ENCODE measurements at regions not wholly inside any gene's neighbourhood (a gene's known extent, or its start where the extent isn't known, plus 50 kb on each side); places are given as distances from the start of the nearest gene placed in this dataset.

DNA sequence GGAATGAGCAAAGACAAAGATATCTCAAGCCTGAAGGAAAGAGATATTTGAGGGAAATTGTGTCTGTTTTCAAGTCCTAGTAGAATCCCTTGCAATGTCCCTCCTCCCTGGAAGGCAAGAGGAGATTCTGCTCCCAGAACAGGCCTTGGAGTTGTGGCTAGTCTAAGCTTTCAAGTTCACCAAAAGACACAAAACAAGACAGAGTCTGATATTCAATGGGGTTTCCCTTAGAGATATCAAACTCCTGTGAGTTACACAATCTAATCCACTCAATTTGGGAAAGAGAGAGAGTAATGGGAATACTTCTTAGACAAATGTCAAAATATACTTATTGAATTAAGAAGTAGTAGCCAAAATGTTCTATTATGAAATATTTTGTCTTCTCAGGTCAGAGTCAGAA is 162.8 kb upstream of the ADAMTS5 start:
- DNase-seq (ENCODE audit: low spot score) = no peak

- DNase-seq (ENCODE audit: low spot score) = no peak
Measured at GRCh38 chr21:27129215-27129614, 162.3 kb upstream of the ADAMTS5 start.

- no peak for DNase-seq (ENCODE audit: low spot score)
Measured at GRCh38 chr21:27126140-27126539, 159.3 kb upstream of the ADAMTS5 start.

GRCh38 chr21:27122686-27123085 is 155.8 kb upstream of the ADAMTS5 start:
- DNase-seq (ENCODE audit: low spot score) = no peak

- DNase-seq (ENCODE audit: low spot score) = no peak
Measured at GRCh38 chr21:27114111-27114510, 147.2 kb upstream of the ADAMTS5 start.

DNA sequence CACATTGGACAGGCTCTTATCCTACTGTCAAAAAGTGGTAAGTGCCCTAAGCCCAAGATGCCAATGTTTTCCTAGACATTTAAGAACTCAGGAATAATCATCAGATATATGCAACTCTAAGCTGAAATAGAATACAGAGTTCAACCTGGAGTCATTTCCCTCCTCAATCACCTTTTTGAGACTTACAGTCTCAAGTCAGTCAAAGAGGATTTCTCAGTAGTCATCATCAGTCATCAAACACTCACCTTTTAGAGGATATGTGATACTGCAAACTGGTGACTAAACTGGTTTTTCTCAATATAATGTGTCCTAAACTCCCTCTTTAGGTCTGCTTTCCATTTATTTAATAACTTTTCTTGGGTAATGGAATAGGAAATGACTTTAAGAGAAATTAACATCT is 145.3 kb upstream of the ADAMTS5 start:
- DNase-seq (ENCODE audit: low spot score) = no peak

- no peak for DNase-seq (ENCODE audit: low spot score)
Measured at GRCh38 chr21:27110956-27111355, 144.1 kb upstream of the ADAMTS5 start.

GRCh38 chr21:27108701-27109100 is 141.8 kb upstream of the ADAMTS5 start:
- DNase-seq (ENCODE audit: low spot score) = no peak

DNA sequence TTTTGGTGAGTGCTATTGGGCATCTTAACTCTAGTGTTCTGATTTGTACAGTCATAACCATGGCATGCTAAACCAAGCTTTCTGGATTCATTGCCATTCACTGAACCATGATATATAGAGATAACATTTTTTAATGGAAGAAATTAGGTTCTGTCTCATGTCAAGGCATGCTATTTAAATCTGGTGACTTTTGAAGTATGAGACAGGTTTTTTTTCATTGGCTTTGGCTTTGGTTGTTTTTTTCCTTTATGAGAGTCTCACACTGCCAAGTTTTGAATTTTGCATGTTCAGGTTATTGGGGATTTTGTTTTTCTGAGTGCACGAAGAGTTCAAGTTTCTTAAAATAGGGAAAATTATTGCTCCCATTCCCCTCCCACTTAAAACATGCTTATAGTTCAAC is 141.3 kb upstream of the ADAMTS5 start:
- no peak for DNase-seq (ENCODE audit: low spot score)

DNA sequence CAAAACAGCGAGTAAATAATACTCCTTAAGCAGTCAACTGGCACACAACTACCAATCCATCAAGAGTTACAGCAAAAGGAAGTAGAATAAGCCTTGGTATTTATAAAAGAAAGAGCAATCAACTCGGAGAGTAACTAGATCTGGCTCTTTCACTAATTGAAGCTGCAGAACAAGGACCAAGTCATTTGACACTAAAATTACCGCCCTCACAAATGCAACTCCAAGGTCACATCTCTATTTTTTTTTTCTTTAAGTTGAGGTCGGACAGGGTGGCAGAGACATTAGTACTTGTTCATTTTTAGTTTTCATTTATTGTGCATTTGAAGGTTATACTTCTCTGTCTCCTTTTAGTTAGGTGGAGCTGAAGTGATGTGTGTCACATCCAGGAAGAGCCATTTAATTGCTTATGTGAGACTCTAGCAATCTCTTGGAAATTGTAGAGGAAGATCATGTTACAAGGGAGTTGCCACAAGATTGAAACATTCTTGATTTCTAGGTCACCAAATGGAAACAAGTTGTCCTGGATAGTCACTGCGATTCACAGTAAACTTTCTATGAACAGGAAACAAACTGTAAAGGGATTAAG is 138.1 kb upstream of the ADAMTS5 start:
- DNase-seq (ENCODE audit: low spot score) = no peak

GRCh38 chr21:27103768-27104167 is 136.9 kb upstream of the ADAMTS5 start:
- DNase-seq (ENCODE audit: low spot score) = no peak

DNA sequence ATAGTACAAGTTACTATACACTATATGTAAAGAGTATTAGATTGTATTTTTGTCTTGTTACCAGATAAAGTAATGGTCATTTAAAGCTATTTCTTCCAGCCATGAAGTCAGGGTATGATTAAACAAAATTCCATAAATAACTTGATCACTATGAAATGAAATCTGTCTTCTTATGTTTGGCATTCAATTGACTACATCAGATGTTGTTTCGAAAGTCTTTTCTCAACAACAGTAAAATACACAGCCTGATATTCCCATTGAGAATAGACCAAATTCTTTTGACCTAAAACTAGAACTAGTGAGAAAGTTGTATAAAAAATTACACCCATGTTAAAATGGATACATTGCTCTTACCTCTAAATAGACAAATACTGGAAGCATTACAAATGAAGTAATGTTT is 134.6 kb upstream of the ADAMTS5 start:
- no peak for DNase-seq (ENCODE audit: low spot score)

- DNase-seq (ENCODE audit: low spot score) = no peak
Measured at GRCh38 chr21:27094184-27094948, 127.5 kb upstream of the ADAMTS5 start.

GRCh38 chr21:27086630-27087029 is 119.7 kb upstream of the ADAMTS5 start:
- no peak for DNase-seq (ENCODE audit: low spot score)

DNA sequence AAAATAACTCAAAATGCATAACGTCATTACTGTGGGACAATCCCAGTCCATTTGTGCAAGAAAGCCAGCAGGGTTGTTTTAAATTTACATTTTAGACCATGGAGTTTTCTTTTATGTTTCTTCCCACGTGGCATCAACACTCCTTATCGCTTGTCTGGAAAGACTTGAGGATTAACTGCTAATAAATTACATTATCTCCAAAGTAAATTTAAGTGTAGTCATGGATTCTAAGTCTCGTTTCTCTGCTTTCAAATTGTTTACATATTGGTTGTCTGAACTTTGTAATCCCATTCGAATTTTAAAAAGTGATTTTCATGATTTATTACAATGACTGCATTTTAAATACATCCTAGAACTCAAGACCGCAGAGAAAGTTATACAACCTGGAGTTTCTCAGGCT is 119.3 kb upstream of the ADAMTS5 start:
- no peak for DNase-seq (ENCODE audit: low spot score)

DNA sequence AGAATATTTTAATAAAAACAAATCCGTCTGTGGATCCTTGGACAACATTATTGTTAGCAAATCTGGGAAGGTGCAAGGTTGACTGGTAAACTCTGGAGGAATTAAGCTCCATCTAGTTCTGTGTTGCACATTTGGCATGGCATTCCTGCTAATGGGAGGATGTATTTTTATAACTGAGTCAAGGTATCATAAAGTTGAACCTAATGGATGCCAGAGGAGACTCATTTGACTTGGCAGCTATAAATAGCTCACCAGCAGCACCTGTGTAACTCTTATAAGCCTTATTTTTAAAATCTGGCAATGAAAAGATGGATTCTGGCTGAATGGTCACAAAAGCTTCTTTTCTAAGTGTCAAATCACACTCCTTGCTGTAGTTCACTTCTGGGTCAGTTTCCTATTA is 118.5 kb upstream of the ADAMTS5 start:
- DNase-seq (ENCODE audit: low spot score) = no peak

DNA sequence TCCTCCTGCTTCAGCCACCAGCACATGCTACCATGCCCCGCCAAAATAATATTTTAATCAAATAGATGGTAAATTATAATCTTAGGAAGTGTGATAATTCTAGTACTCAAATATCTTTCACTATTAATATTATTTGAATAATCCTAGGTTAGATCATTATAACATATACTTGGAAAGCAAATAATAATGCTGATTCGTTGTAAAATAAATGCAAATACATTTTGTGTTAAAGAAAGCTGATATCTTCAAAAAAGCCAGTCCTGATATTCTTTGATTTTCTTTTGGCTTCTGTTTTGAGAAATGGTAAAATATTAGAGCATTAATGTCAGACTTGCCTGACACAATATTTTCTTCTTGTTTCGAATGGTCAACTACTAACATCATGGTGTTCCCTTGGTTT is 116.3 kb upstream of the ADAMTS5 start:
- no peak for DNase-seq (ENCODE audit: low spot score)

DNA sequence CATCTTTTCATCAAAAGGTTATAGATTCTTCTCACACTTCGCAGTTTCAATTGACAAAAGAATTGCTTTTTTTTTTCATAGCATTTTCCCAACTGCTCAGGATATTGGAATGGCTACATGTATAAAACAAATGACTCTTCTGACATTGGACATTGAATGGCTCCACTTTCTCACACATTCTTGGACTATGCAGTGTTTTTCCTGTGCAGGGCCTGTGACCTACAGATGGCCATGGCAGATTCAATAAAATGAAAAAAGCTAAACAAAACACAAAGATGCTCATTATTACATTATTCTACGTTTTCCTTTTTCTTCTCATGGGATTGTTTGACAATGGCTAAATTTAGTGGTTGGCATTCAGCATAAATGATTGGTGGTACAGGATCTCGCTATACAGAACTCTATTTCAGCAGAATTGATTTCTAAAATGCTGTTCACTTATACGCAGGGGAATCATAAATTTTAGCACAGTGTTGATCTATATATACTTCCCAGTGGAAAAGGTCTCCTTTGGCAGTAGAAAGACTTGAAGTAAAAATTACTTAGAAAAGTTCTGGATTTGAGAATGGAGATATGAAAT is 115.6 kb upstream of the ADAMTS5 start:
- DNase-seq (ENCODE audit: low spot score) = no peak

DNA sequence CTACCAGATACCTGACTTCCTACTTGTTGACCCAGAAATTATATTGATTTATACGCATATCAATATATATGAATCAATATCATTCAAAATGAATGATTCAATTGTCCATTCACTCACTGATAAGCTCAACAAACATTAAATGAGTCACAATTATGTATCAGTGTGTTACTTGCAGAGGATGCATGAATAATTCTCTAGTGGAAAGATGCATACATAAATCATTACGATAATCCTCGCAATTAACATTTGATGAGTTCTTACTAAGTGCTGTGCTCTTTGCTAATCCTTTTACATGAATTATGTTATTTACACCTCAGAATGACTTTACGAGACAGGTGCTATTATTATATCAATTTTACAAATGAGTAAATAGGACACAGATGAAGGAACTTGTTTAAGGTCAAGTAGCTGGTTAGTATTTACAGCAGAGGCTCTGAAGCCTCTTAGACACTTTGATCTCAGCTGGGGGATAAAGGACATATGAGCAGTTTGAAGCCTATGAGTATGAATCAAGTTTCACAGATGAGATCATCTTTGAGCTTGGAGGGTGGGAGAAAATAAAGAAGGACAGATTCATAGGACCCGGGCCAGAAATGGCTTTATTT is 112.8 kb upstream of the ADAMTS5 start:
- DNase-seq (ENCODE audit: low spot score) = no peak

- no peak for DNase-seq (ENCODE audit: low spot score)
Measured at GRCh38 chr21:27078915-27079314, 112.0 kb upstream of the ADAMTS5 start.

- DNase-seq (ENCODE audit: low spot score) = peak; percentile 56
Measured at GRCh38 chr21:27077501-27077900, 110.6 kb upstream of the ADAMTS5 start.

GRCh38 chr21:27076025-27076424 is 109.1 kb upstream of the ADAMTS5 start:
- DNase-seq (ENCODE audit: low spot score) = no peak

Measured in cerebellar cortex (tissue), 1 donor.